ENCODE measurements at regions not wholly inside any gene's neighbourhood (a gene's known extent, or its start where the extent isn't known, plus 50 kb on each side); places are given as distances from the start of the nearest gene placed in this dataset.

- TF ChIP-seq CTCF (IDR thresholded peaks at IDR 0.05) (no peak), POLR2A (IDR thresholded peaks at IDR 0.05) (no peak)
Observed at GRCh38 chr5:125549322-125549911, 803.0 kb upstream of the ZNF608 start.
